UCSD-AML1 (cell line): ENCODE measurements at regions not wholly inside any gene's neighbourhood (a gene's known extent, or its start where the extent isn't known, plus 50 kb on each side); places are given as distances from the start of the nearest gene placed in this dataset.
"Not testable (repeated sequence)": the region's sequence is repeated elsewhere in the genome, so short reads cannot be mapped to it uniquely, and the experiment has no call there.

ENCODE experiments used
- DNase-seq: peaks from one replicate; lab custom pipeline; 2025; ENCODE audit not compliant: unreplicated experiment; lab: John Stamatoyannopoulos, UW

GRCh38 chr6:84635081-84635761, 129.2 kb downstream of the TBX18 start:
- DNase-seq, result no peak

DNA sequence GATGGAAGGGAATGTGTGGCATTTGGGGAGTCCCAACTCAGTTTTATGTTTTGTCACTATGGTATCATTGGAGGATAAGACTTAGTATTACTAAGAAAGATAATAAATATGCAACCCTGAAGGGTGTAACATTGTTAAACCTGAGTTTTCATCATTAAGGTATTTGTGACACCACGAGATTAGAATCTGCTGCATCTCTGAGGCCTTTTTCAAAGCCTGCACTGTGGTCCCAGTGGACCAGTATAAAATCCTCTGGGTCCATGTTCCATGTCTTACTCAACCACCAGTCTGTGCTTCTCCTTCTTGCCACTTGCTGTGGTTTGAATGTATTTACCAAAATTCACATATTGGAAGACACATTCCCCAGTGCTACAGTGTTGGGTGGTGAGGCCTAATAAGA, 130.6 kb downstream of the TBX18 start:
- DNase-seq, result no peak

DNA sequence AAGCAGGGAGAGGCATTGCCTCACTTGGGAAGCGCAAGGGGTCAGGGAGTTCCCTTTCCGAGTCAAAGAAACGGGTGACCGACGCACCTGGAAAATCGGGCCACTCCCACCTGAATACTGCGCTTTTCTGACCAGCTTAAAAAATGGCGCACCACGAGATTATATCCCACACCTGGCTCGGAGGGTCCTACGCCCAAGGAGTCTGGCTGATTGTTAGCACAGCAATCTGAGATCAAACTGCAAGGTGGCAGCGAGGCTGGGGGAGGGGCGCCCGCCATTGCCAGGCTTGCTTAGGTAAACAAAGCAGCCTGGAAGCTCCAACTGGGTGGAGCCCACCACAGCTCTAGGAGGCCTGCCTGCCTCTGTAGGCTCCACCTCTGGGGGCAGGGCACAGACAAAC, 137.9 kb downstream of the TBX18 start:
- not testable (repeated sequence) for DNase-seq

GRCh38 chr6:84625506-84625905, 138.9 kb downstream of the TBX18 start:
- DNase-seq, result no peak

DNA sequence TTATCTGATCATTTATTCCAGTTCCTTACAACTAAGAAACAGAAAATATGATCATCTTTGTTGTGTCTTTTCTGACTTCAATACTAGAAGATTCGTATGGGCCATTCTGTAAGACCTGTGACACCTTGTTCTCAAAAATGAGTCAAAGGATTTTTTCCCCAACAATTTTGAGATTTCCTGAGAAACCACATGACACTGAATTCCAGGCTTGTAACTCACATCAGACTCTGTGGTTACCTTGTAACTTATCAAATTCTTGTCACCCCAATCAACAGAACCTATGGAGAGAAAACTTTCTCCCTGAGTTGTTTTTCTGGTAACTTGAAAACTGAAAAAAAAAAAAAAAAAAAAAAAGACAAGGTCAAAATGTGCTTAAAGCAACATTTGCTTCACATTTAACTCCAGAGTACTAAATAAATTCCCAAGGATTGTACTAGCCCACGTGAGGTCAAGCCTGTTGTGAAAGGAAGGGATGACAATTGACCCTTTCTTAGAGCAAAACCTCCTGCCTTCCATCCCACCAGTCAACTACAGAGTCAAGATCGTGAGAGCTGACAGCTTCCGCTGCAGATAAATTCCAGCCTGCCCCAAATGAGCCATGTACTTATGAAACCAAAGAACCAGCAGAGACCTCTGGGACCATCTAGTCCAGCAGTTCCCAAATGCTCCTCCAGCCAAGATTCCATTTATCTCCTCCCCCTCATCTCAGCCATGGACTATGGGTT, 140.3 kb downstream of the TBX18 start:
- DNase-seq, result no peak

- DNase-seq, result no peak
Observed at GRCh38 chr6:84618836-84619235, 145.6 kb downstream of the TBX18 start.

GRCh38 chr6:84618046-84618752, 146.2 kb downstream of the TBX18 start:
- DNase-seq, result no peak

- DNase-seq, result no peak
Observed at GRCh38 chr6:84615987-84616386, 148.4 kb downstream of the TBX18 start.

DNA sequence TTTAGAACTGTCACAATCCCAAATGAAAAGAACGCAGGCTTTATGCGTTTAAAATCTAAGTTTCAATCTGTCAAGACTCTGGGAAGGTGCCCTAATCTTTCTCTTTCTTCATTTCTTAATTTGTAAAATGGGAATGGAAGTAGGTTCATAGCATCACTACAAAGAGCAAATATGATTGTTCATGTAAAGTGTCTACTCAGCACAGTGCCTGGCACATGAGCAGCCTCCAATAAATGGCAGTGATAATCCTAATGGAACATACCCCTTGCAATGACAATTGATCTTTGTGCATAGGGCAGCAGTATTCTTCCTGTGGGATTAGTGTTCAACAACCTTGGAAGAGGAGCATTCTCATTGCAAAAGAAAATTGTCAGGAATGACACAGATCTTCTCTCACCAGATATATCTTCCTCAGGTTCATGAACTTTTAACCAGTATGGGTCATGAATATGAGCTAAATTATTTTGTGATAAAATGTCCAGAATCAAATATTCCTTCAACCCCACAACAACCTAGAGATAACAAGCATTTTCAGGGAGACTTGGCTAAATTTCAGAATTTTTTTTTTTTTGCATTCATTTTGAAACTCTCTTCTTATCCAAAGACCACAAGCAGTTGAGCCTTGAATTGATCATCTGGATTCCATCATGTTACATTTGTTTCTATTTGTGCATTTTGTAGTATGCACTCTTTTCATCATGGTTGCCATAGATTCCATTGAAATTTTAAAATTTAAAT, 149.1 kb downstream of the TBX18 start:
- DNase-seq, result no peak

GRCh38 chr6:84606860-84607259, 157.5 kb downstream of the TBX18 start:
- DNase-seq, result no peak

- DNase-seq, result no peak
Observed at GRCh38 chr6:84605298-84605697, 159.1 kb downstream of the TBX18 start.

GRCh38 chr6:84601366-84601765, 163.0 kb downstream of the TBX18 start:
- DNase-seq, result no peak

- no peak for DNase-seq
Observed at GRCh38 chr6:84599991-84600390, 164.4 kb downstream of the TBX18 start.

GRCh38 chr6:84597238-84597875, 167.0 kb downstream of the TBX18 start:
- no peak for DNase-seq

DNA sequence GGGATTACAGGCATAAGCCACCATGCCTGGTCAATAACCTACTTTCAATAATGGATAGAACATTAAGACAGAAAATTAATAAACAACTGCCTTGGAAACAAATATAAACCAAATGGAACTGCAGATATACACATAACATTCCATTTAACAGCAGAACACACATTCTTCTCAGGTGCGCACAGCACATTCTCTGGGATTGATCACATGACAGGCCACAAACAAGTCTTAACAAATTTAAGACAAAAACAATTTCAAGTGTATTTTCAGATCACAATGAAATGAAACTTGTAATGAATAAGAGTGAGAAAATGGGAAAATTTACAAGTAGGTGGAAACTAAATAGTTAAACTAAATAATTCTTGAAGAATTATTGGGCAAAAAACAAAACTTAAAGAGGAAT, 167.9 kb downstream of the TBX18 start:
- no peak for DNase-seq

- DNase-seq, result no peak
Observed at GRCh38 chr6:84588697-84589080, 175.7 kb downstream of the TBX18 start.

GRCh38 chr6:84587994-84588696, 176.3 kb downstream of the TBX18 start:
- DNase-seq, result peak; percentile 80

- DNase-seq, result not testable (repeated sequence)
Observed at GRCh38 chr6:84587202-84587940, 177.0 kb downstream of the TBX18 start.

DNA sequence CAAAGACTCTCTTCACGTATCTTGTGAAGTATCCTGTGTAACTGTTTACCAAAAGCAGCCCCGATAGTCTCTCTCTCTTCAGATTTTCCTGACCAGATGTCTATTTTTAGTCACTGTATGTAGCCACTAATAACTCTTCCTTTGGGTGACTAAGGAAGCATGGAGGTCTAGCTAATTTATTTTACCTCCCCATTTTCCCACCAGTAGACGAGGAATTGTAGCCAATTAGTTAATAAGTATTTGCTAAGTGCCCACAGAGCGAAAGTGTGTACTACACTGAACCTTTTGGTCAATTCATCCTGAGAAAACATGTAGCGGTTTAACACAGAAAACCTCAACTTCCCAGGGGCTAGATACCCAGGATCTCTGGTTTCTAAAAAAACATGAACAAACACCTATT, 180.6 kb downstream of the TBX18 start:
- no peak for DNase-seq

- no peak for DNase-seq
Observed at GRCh38 chr6:84582997-84583396, 181.4 kb downstream of the TBX18 start.
